ENCODE measurements at regions not wholly inside any gene's neighbourhood (a gene's known extent, or its start where the extent isn't known, plus 50 kb on each side); places are given as distances from the start of the nearest gene placed in this dataset.

GRCh38 chr9:107112707-107113243 is 170.3 kb upstream of the RAD23B start:
- intact Hi-C loops (cut with DNase I, micrococcal nuclease): no loop called here

GRCh38 chr9:107118863-107119624 is 164.0 kb upstream of the RAD23B start:
- H3K4me1 ChIP-seq (ENCODE audit: insufficient read depth, low read length): no peaks in the 10 kb centered on the region

More at GRCh38 chr9:107112707-107113243, 170.3 kb upstream of the RAD23B start:
- Histone ChIP-seq H3K27me3 (ENCODE audit: control insufficient read depth in 1 of 2, insufficient read depth in 2 of 2, low read length in 2 of 2) (peaks cover 0 to 3% of the 10 kb centered on the region in 2 experiments), H3K4me1 (ENCODE audit: insufficient read depth, low read length) (no peaks in the 10 kb centered on the region), H3K27ac (ENCODE audit: low read depth in 1 of 2, low read length in 2 of 2) (no peak overlapping the region), H3K4me3 (ENCODE audit: low read length) (no peak overlapping the region), H3K9me3 (ENCODE audit: control insufficient read depth in 1 of 2, insufficient read depth in 1 of 2, low read length in 2 of 2) (no peaks in the 10 kb centered on the region), H3K36me3 (ENCODE audit: insufficient read depth, low read length) (no peaks in the 10 kb centered on the region)
- CTCF ChIA-PET: no interaction called here
- Mint-ChIP-seq H3K36me3 (ENCODE audit: low read depth) (no peaks in the 10 kb centered on the region), H3K9me3 (no peaks in the 10 kb centered on the region), H3K4me1 (ENCODE audit: low read depth) (no peaks in the 10 kb centered on the region), H3K4me3 (no peak overlapping the region), H3K27ac (no peak overlapping the region), H3K27me3 (peaks cover 17% of the 10 kb centered on the region)
- TF ChIP-seq CTCF (IDR thresholded peaks at IDR 0.05): no peak
- POLR2A ChIA-PET: no interaction called here
- DNase-seq: no peak
- no peak for ATAC-seq (ENCODE audit: poor library complexity)

GRCh38 chr9:107119735-107120134 is 163.3 kb upstream of the RAD23B start:
- H3K9me3 ChIP-seq (ENCODE audit: control insufficient read depth in 1 of 2, insufficient read depth in 1 of 2, low read length in 2 of 2): no peaks in the 10 kb centered on the region
- H3K4me1 ChIP-seq (ENCODE audit: insufficient read depth, low read length): no peaks in the 10 kb centered on the region
- Mint-ChIP-seq H3K27me3 (peaks cover 4% of the 10 kb centered on the region), H3K4me3 (no peak overlapping the region), H3K9me3 (no peaks in the 10 kb centered on the region), H3K36me3 (ENCODE audit: low read depth) (no peaks in the 10 kb centered on the region), H3K4me1 (ENCODE audit: low read depth) (no peaks in the 10 kb centered on the region), H3K27ac (no peak overlapping the region)
- ATAC-seq (ENCODE audit: poor library complexity) (no peak), DNase-seq (no peak)
- no peaks in the 10 kb centered on the region for H3K36me3 ChIP-seq (ENCODE audit: insufficient read depth, low read length)
- ChIA-PET POLR2A (no interaction called here), CTCF (no interaction called here)
- H3K27ac ChIP-seq (ENCODE audit: low read depth in 1 of 2, low read length in 2 of 2): no peak overlapping the region
- intact Hi-C loops (cut with DNase I, micrococcal nuclease): no loop called here
- no peaks in the 10 kb centered on the region for H3K27me3 ChIP-seq (ENCODE audit: control insufficient read depth in 1 of 2, insufficient read depth in 2 of 2, low read length in 2 of 2)
- H3K4me3 ChIP-seq (ENCODE audit: low read length): no peak overlapping the region
- no peak for TF ChIP-seq CTCF (IDR thresholded peaks at IDR 0.05)

More at GRCh38 chr9:107118863-107119624, 164.0 kb upstream of the RAD23B start:
- no peak for ATAC-seq (ENCODE audit: poor library complexity)
- Mint-ChIP-seq H3K27ac (no peak overlapping the region), H3K9me3 (no peaks in the 10 kb centered on the region), H3K36me3 (ENCODE audit: low read depth) (no peaks in the 10 kb centered on the region), H3K4me3 (no peak overlapping the region), H3K4me1 (ENCODE audit: low read depth) (no peaks in the 10 kb centered on the region), H3K27me3 (peaks cover 4% of the 10 kb centered on the region)
- TF ChIP-seq CTCF (IDR thresholded peaks at IDR 0.05): no peak
- no peak for DNase-seq
- intact Hi-C loops (cut with DNase I, micrococcal nuclease): no loop called here
- Histone ChIP-seq H3K36me3 (ENCODE audit: insufficient read depth, low read length) (no peaks in the 10 kb centered on the region), H3K27me3 (ENCODE audit: control insufficient read depth in 1 of 2, insufficient read depth in 2 of 2, low read length in 2 of 2) (no peaks in the 10 kb centered on the region), H3K9me3 (ENCODE audit: control insufficient read depth in 1 of 2, insufficient read depth in 1 of 2, low read length in 2 of 2) (no peaks in the 10 kb centered on the region), H3K4me3 (ENCODE audit: low read length) (no peak overlapping the region), H3K27ac (ENCODE audit: low read depth in 1 of 2, low read length in 2 of 2) (no peak overlapping the region)
- CTCF ChIA-PET: no interaction called here
- POLR2A ChIA-PET: no interaction called here
